ENCODE measurements at regions not wholly inside any gene's neighbourhood (a gene's known extent, or its start where the extent isn't known, plus 50 kb on each side); places are given as distances from the start of the nearest gene placed in this dataset.
A peak's percentile ranks its signal among the peaks of the same experiment; 100 is the strongest.

DNA sequence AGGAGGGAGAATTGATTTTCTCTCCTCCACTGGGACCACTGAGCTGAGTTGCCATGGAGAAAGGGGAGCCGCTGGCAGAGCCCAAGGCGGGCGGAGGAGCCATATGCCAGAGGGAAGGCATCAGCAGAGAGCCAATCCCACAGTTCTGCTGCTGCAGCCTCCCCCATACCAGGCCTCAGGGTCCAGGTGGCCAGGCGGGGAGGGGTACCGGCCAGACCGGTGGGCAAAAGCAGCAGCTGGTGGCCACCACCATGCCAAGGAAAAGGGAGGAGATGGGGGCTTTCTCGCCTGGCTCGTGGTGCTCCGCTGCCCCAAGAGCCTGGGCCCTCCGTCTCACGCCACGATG is 72.8 kb downstream of the PITPNM2 start:
- DNase-seq: no peak

DNA sequence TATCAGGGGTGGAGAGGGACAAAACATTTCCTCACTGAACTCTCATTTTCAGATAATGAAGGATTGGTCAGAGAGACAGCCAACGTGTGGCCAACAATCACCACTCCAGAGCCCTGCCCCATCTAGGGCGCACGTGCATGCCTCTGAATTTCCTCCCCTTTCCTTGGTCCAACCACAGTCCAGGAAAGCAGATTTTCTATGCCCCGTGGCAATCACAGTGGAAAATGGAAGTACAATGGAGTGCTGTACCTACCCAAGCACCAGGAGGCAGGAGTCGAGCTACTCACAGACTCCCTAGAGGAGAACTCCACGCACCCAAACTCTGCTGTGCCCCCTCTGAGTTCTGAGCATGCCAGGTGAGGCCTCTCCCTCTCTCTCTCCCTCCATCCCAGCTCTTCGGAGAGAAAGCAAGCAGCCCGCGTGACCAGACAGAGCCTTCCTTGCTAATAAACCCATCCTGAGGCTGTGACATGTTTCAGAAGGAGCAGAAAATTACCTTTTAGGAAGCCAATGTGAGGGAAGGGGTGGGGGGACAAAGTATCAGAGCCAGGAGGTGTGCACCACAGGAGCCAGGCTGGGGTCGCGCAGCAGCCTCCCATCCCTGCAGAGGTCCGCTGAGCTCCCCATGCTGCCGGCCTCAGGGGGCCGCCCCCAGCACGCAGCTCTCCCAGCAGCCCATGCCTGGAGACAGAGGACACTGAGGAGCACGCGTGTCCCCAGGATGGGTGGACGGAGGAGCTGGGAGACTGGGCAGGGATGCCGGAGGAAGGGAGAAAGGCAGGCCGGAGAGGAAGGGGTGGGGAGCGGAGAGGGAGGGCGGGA is 73.4 kb downstream of the PITPNM2 start:
- DNase-seq: no peak

DNA sequence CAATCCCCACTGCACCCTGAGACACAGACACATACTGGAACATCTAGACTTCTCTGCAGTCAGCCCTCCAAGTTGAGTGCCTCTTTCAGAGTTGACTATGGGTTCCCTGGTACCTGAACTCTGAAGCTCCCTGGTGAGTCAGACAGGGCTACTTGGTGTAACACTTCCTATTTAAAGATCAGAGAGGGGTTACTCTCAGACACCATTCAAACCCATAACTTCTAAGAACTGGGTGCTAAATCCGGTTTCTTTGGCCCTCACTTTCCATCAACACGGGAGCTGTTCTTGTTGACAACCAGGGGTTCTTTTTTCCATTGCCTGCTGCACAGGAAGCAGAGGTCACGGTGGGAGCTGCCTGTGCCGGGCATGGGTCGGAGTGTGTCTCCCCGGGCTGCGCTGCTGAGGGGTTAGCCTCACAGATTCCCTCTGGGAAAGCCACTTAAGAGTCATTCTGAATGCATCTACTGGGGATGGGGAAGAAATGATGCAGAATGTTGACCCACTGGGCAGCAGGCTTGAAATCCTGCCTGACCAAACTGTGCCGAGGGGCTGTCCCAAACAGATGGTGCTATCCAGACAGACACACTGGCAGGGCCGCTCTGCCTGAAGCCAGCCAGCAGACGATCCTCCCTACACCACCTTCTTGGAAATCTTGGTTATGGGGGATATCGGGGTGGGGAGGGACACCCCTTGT is 74.1 kb downstream of the PITPNM2 start:
- DNase-seq: no peak

DNA sequence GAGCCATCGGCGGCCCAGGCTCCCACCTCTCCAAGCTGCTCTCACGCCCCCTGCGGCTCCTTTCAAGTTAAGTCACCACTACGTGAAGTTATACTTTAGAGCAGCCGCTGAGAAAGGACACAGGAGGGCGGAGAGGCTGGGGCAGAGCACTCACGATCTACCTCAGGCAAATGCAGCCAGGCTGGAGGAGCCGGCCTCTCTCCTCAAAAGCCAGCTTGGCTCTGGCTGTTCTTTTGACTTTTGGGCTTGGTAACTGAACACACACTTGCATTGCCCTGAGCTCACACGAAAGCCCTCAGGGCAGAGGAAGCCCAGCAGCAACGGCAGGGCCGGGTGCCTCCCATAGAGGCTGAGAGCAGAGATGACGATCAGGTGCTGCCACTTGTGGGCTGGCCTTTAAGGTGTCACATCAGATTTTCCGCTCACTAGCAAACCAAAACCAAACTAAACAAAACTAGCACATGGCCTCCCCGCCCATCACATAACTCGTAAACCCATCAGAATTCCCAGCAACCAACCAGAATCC is 75.2 kb downstream of the PITPNM2 start:
- peak; percentile 54 for DNase-seq

DNA sequence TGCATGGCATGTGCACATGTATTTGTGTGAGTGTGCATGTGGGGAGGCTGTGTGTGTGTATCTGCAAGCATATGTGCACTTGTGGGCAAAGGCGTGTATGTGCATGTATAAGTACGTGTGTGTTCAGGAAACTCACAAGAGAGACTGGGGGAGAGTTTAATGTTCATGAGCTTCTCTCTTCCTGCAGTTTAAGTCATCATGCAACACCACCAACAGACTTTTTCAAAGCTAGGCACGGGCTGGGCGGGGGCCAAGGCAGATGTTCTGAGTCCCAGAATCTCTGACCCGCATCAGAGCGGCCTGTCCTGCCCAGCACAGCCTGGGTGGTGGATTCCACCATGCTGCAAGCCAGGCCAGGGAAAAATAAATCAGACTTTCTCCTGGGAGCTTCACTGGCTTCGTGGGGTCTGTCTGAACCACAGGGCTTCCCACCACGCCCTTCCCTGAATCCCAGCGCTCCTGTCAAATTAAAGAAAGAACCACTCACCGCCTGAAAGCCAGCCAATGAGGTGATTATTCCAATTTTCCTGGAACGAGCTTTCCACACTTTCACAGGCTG is 75.7 kb downstream of the PITPNM2 start:
- DNase-seq: no peak

DNA sequence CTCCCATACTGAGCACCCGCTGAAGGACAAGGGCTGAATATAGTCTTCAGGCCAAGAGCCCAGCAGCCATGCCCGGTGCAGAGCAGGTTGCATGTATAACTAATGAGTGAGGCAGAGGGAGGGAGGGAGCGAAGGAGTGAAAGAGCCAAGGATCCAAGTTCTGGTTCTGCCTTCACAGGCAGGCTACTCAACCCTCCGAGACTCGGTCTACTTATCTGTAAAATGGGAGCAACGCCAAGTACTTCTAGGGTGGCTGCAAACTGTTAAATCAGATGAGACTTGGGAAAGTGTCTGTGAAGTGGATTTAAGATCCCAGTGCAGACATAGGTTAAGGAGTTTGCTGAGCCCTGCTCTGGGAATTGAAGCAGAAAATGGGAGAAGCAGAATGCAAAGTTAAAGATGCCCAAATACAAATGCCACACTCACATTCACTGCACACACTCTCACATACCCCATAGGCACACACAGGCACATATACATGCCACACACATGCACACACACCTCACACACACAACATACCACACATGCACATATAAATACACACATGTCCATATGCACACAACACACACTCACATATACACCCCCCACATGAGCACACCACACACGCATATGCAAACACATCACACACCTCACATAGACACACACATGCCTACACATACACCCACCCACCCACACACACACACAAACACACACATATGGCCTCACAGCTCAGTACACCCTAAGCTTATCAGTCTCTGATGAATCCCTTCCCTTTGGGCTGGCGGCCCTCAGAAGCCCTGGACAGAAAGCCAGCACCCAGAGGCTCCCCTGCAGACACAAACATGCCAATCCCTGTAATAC is 76.7 kb downstream of the PITPNM2 start:
- no peak for DNase-seq

DNA sequence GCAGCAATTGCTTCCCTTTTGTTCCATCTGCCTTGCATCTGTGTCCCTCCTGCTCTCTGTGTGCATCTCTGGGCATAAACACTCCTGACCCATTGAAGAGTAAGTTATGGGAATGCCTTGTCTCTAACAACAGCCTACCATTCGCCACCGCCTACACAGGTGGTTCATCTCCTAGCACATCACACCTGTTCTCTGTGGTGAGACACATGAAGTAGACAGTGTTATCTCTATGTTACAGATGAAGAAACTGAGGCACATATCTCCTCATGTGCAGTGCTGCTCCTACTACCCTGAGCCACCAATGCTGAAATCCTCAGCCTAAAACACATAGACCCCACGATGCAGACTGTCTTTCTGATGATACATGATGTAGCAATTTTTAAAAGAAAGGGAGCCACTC is 77.6 kb downstream of the PITPNM2 start:
- DNase-seq: no peak

DNA sequence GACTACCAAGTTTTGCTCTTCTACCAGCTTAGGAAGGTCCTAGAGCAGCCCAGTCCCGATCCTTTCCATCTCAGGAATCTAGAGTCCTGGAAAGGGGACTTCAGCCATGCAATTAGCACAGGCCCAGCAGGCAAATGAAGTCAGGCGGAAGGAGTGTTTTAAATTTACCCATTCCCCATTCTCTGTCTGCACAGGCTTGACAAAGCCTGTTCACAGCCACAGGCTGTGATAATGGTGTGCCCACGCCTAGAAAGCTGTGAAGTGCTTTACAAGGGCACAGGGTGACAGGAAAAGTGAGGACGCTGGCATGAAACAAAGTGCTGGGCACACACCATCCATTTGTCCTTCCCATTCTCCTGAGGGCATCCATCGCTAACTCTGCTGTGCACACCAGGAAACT is 79.0 kb downstream of the PITPNM2 start:
- DNase-seq: no peak

DNA sequence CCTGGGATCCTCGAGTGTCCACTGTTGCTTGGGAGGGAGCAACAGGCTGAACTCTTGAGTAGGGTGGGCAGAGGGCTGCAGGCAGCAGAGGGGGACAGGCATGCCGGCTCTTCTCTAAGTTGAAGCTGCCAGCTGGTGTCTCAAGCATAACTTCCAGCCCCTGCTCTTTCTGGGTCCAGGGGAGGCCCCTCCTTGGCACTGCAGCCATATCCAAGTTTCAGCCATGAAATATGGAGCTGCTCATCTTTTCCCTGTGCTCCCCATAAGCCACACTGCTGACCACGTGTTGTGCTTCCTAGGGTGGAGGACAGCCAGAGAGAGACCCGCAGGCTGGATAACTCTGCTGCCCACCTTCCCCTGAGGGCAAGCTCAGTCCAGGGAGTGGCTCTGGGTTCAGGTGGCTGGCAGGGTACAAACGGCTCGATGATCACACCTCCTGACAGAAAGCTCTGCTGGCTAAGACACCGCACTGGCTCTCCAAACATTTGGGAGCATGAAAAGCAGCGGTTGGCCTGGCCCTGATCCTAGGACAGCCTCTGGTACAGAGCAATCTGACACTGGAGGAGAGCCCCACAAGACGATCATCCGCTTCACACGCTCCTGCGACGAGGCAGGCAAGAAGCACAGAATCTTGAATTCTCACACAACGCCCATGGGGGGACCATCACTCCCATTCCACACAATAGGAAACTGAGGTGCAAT is 79.6 kb downstream of the PITPNM2 start:
- no peak for DNase-seq

DNA sequence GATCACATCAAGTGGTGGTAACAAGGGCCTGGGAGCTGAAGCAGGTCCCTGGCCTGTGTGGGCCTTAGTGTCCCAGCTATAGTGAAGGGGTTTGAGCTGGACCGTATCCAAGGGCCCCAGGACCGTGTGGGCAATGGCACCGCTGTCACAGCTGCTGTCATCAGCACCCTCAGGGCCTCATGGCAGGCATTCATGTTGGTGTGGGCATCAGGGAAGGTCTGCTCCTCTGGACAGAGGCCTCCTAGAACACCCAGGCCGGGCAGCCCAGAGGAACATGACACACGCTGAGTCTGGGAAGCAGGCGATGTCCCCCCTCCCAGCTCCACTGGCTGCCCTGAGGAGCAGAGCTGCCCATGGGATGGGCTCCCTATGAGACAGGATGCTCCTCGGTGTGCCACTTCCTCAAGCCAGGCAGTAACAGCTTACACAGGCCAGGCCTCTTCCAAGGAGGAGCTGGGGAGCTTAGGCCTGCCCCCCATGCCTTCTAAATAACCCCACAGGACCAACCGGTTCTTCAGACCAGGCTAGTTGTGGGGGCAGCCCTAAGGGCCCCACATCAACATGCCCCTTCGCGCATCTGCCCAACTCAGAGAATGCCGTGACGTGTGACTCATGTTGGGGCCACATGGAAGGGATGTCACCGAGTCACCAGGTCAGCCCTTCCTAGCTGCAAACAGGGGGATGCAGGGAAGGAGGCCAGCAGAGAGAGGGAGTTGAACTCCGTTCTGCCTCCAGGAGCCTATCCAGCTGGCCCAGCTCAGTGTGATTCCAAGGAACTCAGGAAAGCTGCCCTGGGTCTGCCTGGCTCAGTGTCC is 80.4 kb downstream of the PITPNM2 start:
- no peak for DNase-seq

DNA sequence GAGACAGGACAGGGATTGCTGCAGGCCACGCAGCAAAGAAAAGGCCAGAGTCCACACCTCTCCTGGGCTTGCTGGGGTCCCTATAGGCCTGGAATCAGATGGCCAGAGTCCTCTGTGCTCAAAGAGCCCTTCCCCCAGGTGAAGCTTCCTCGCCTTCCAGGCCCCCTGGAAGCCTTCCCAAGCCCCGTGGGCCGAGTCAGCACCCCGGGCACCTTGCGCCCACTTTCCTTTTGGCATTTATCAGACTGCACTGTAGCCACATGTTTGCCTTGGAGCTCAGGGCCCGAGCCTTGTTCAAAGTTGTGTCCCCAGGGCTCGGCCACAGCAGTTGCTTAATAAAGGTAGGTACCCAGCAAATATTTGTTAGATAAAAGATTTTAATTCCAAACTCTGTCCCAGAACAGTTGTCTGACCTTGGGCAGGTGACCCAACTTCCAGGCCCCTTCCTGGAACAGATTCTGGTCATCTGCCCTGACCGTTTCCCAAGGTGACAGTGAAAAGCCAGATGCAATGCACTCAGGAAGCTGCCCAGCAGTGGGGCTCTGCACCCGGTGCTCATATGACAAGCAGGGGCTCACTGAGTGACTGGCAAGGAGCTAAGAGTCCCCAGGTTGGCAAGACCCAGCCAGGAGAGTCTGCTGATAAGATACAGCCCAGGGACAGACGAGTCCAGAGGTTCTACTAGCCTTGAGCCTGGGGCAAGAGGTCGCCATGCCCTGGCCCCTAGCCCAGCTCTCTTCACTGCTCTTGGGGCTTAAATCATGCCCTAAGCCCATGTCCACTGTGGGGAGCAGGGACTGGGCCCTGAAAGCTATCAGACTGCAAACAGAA is 81.2 kb downstream of the PITPNM2 start:
- DNase-seq: no peak

DNA sequence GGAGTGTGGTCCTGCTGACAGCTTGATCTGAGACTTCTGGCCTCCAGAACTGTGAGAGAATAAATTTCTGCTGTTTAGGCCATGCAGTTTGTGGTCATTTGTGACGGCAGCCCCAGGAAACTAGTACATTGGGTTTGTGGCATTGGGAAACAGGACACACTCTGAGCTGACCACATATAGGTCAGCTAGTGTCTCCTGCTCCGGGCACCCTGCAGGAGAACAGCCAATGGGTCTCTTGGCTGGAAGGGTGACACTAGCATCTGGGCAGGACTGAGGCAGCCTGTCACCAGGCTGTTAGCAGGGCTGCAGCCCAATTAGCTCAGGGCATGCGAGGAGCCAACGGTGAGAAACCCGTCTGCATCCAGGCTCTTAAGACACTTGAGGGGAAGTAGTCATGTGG is 83.2 kb downstream of the PITPNM2 start:
- DNase-seq: no peak

DNA sequence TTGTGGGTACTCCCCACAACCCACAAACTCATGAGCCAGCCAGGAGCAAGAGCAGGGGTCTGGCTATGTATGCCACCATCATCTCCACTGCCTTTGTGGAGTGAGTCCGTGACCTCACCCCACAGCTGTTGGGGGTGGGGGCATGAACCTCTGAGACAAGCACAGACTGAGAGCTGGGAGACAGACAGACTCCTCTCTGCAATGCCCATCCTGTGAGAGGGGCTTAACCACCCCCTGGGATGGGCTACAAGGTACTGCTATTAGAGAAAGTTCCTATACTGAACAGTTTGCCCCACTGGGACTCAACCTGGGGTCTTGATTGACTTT is 84.5 kb downstream of the PITPNM2 start:
- no peak for DNase-seq

DNA sequence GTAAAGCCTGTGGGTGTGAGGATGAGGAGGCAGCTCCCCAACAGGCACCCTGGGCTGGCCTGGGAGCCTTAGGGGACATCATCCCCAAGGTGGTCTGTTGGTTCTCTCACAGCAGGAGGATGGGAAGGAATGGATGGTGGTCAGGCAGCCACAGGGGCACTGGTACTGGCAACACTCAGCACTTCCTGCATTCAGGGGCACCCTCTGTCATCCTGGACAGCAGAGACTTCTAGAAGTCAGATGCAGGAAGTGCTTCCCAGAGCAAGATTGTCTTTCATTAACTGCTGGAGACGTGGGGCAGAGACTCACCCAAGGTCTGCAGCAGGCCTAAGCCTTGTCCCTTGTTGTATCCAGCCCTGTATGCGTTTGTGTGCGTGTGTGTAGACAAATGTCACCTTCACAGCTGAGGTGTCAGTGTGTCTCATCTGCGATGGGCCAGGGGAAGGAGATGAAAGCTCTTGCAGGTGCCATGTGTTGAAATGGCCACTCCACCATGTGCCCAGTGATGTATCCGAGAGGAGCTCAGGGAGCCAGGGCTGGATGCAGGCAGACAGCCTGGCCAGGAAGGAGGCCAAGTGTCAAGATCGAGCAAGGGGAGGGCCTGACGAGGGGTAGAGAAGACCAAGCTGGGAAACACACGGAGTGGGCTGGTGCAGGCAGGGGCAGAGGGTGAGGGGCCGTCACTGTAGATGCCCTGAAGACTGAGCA is 85.1 kb downstream of the PITPNM2 start:
- no peak for DNase-seq

DNA sequence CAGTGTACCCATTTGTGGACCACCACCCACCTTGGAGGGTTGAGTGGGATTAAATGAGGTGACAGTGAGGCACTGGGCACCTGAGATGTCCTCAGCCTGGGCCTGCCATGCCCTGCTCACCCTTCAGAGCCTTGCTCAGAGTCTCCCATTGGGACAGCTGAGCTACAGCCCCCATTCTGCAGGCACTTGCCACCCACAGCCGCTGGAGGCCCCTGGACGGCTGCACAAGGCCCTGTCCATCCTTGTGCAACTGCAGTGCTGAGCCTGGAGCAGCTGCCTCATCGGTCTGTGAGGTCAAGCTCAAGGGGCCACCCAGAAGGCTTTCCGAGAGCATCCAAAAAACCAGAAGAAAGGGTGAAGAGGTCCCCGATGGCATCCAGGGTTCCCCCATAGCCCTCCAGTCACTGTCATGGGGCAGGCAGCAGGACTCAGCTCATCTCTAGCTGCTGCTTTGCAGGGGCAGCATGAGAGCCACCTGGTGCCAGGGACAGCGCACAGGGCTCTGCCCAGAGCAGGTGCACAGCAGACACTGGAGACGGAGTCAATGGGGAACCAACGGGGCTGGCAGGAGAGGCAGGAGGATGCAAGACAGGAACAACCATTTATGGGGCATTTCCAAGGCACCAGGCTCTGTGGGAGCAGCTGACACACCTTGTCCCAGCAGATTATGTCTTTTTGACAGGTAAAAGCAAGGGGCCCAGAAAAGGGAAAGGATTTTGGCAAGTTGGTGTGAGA is 84.6 kb downstream of the ARL6IP4 start:
- DNase-seq: no peak

DNA sequence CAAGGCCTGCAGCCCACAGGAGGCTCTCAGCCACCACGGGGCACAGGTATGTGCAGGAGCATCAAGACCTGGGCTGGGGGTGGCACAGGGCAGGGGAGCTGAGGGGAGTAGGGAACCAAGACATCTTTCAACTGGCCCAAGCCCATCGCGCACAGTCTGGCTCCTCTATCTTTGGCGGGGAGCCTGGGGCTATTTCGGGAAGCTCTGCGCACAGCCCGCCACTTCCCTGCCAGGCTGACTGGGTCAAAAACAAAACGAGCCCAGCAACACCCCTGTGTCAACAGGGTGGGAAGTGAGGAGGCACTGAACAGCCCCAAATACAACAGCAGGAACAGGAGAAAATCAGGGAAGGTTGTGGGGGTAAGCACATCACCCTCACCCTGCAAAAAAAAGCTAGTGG is 83.9 kb downstream of the ARL6IP4 start:
- no peak for DNase-seq

DNA sequence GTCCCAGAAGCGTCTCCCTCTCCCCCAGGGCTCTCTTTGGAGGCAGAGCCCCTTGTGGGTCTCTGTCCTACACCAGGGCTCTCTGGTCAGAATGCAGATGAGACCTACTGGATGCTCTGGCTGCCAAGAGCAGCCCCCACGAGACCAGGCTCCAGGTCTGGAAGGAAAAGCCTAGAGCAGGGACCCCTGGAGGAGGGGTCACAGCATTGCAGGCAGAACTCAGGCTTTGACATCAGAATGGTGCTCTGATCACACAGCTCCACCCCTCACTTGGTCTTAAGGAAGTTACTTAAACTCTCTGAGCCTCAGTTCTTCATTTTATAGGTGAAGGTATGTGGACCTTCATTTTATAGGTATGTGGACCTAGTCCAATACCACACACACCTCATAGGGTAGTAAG is 83.1 kb downstream of the ARL6IP4 start:
- DNase-seq: no peak

DNA sequence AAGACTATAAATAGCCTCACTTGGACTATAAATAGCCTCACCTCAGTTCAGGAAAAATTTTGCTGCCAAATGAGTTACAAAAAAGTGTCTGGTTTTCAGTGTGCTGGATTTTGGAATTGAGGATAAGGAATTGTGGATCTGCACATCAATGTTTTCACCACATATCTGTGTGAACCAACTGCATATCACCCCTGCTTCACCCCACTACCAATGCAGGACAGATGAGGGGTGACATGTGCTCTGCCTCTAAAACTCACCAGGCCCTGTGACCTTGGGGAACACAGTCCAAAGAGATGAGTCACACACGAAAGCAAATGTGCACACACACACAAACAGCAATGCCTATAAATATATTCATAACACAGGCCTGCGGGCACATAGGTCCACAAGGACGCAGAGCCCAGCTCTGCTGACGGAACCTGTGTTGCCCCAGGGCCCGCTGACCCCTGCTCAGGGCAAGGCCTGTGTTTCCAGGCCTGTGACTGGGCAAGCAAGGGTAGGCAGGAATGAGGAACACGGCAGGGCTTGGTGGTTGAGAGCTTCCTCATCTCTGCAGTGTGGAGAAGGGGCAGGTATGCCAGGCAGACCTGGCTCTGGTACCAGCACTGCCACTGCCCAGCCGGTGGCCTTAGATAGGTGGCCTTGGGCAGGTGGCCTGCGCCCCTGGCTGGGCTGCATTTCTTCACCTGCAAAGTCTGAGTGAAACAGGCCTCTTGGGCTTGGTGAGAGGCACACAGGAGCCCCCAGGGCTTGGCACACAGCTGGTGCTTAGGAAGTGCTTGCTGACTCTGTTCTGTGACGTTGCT is 82.4 kb downstream of the ARL6IP4 start:
- no peak for DNase-seq

Measured in renal pelvis (tissue), 1 donor.